Urinary bladder (tissue), 3 donors: ENCODE measurements at regions not wholly inside any gene's neighbourhood (a gene's known extent, or its start where the extent isn't known, plus 50 kb on each side); places are given as distances from the start of the nearest gene placed in this dataset.

Experiments used
- DNase-seq: peaks from one replicate; pipeline ENCODE4 v3.0.0-alpha.2; 2015; ENCODE audit errors: extremely low spot score
- H3K27ac ChIP-seq: one replicate; pipeline ENCODE4 v1.5.1; 2013; ENCODE audit warnings: low read depth, mild to moderate bottlenecking, moderate library complexity
- H3K36me3 ChIP-seq: one replicate; pipeline ENCODE4 v1.6.1; 2013; ENCODE audit warnings: mild to moderate bottlenecking, moderate library complexity; ENCODE audit not compliant: insufficient read depth
- H3K4me1 ChIP-seq: one replicate; pipeline ENCODE4 v1.6.1; 2013; ENCODE audit warnings: mild to moderate bottlenecking, moderate library complexity; ENCODE audit not compliant: insufficient read depth
- H3K4me3 ChIP-seq: one replicate; pipeline ENCODE4 v1.5.1; 2013; ENCODE audit warnings: low read depth, low read length
- whole genome bisulfite sequencing: extraction: QIAGEN DNeasy Blood & Tissue Kit; methylation state at CpG from one replicate; pipeline ENCODE4 v1.1.7; 2013; 5-methylcytosine and 5-hydroxymethylcytosine counted together
- donor health status: healthy with polysubstance abuse.
- donor health status: healthy.

- no peak for DNase-seq
- Histone ChIP-seq H3K36me3 (no peaks in the 10 kb centered on the region), H3K4me1 (no peaks in the 10 kb centered on the region), H3K27ac (no peak overlapping the region), H3K4me3 (no peak overlapping the region)
- 87% methylated on average over 9 of the region's 9 CpGs for WGBS
Measured at GRCh38 chr2:234273887-234274584, 222.8 kb downstream of the ARL4C start.

GRCh38 chr2:234272069-234272850 is 221.8 kb downstream of the SPP2 start:
- Histone ChIP-seq H3K4me1 (peaks cover 1% of the 10 kb centered on the region), H3K27ac (no peak overlapping the region), H3K4me3 (no peak overlapping the region), H3K36me3 (no peaks in the 10 kb centered on the region)
- WGBS: 85% methylated on average over 5 of the region's 5 CpGs
- no peak for DNase-seq

GRCh38 chr2:234271338-234271737 is 220.8 kb downstream of the SPP2 start:
- DNase-seq: no peak
- WGBS: 93% methylated on average over 4 of the region's 4 CpGs
- peaks cover 1% of the 10 kb centered on the region for H3K4me1 ChIP-seq
- no peaks in the 10 kb centered on the region for H3K36me3 ChIP-seq
- H3K4me3 ChIP-seq: no peak overlapping the region
- H3K27ac ChIP-seq: no peak overlapping the region

GRCh38 chr2:234269769-234270204 is 219.3 kb downstream of the SPP2 start:
- Histone ChIP-seq H3K4me1 (peaks cover 1% of the 10 kb centered on the region), H3K4me3 (no peak overlapping the region), H3K36me3 (no peaks in the 10 kb centered on the region), H3K27ac (no peak overlapping the region)
- 58% methylated on average over 2 of the region's 2 CpGs for WGBS
- DNase-seq: no peak

- 90% methylated on average over 1 of the region's 1 CpG for WGBS
Measured at GRCh38 chr2:234267534-234267933, 217.0 kb downstream of the SPP2 start.

GRCh38 chr2:234266952-234267351 is 216.4 kb downstream of the SPP2 start:
- 79% methylated on average over 1 of the region's 1 CpG for WGBS

More at GRCh38 chr2:234267534-234267933, 217.0 kb downstream of the SPP2 start:
- Histone ChIP-seq H3K4me1 (peaks cover 1% of the 10 kb centered on the region), H3K4me3 (no peak overlapping the region), H3K36me3 (no peaks in the 10 kb centered on the region), H3K27ac (no peak overlapping the region)
- DNase-seq: no peak

GRCh38 chr2:234265206-234265605 is 214.7 kb downstream of the SPP2 start:
- DNase-seq: no peak
- H3K27ac ChIP-seq: no peak overlapping the region
- 75% methylated on average over 2 of the region's 2 CpGs for WGBS
- H3K36me3 ChIP-seq: no peaks in the 10 kb centered on the region
- peaks cover 1% of the 10 kb centered on the region for H3K4me1 ChIP-seq
- no peak overlapping the region for H3K4me3 ChIP-seq

More at GRCh38 chr2:234266952-234267351, 216.4 kb downstream of the SPP2 start:
- Histone ChIP-seq H3K4me1 (peaks cover 1% of the 10 kb centered on the region), H3K36me3 (no peaks in the 10 kb centered on the region), H3K27ac (no peak overlapping the region), H3K4me3 (no peak overlapping the region)
- DNase-seq: no peak

- 68% methylated on average over 2 of the region's 2 CpGs for WGBS
- H3K36me3 ChIP-seq: no peaks in the 10 kb centered on the region
- no peaks in the 10 kb centered on the region for H3K4me1 ChIP-seq
- no peak overlapping the region for H3K27ac ChIP-seq
- H3K4me3 ChIP-seq: no peak overlapping the region
- DNase-seq: no peak
Measured at GRCh38 chr2:234261736-234262135, 211.2 kb downstream of the SPP2 start.

- no peaks in the 10 kb centered on the region for H3K36me3 ChIP-seq
- 84% methylated on average over 2 of the region's 2 CpGs for WGBS
- H3K4me1 ChIP-seq: no peaks in the 10 kb centered on the region
- H3K4me3 ChIP-seq: no peak overlapping the region
- no peak overlapping the region for H3K27ac ChIP-seq
- DNase-seq: no peak
Measured at GRCh38 chr2:234259440-234259839, 208.9 kb downstream of the SPP2 start.

GRCh38 chr2:234258562-234259141 is 208.2 kb downstream of the SPP2 start:
- no peak overlapping the region for H3K4me3 ChIP-seq
- H3K27ac ChIP-seq: no peak overlapping the region
- 86% methylated on average over 5 of the region's 5 CpGs for WGBS
- H3K36me3 ChIP-seq: no peaks in the 10 kb centered on the region
- no peak for DNase-seq
- H3K4me1 ChIP-seq: no peaks in the 10 kb centered on the region

GRCh38 chr2:234257859-234258561 is 207.5 kb downstream of the SPP2 start:
- H3K27ac ChIP-seq: no peak overlapping the region
- WGBS: 40% methylated on average over 10 of the region's 10 CpGs
- DNase-seq: no peak

GRCh38 chr2:234256516-234256915 is 206.0 kb downstream of the SPP2 start:
- no peak for DNase-seq
- Histone ChIP-seq H3K36me3 (no peaks in the 10 kb centered on the region), H3K27ac (no peak overlapping the region), H3K4me3 (no peak overlapping the region), H3K4me1 (no peaks in the 10 kb centered on the region)
- WGBS: 66% methylated on average over 3 of the region's 3 CpGs

More at GRCh38 chr2:234257859-234258561, 207.5 kb downstream of the SPP2 start:
- Histone ChIP-seq H3K36me3 (no peaks in the 10 kb centered on the region), H3K4me1 (no peaks in the 10 kb centered on the region), H3K4me3 (no peak overlapping the region)

GRCh38 chr2:234254783-234255521 is 204.4 kb downstream of the SPP2 start:
- DNase-seq: no peak
- Histone ChIP-seq H3K27ac (no peak overlapping the region), H3K36me3 (no peaks in the 10 kb centered on the region), H3K4me3 (no peak overlapping the region), H3K4me1 (no peaks in the 10 kb centered on the region)
- WGBS: 84% methylated on average over 5 of the region's 5 CpGs
